HG02884 (cell line): ENCODE measurements at regions not wholly inside any gene's neighbourhood (a gene's known extent, or its start where the extent isn't known, plus 50 kb on each side); places are given as distances from the start of the nearest gene placed in this dataset.
"Not testable (repeated sequence)": the region's sequence is repeated elsewhere in the genome, so short reads cannot be mapped to it uniquely, and the experiment has no call there.

Experiments used
- ATAC-seq: cut with Tn5 transposase; IDR thresholded peaks from one replicate; pipeline ENCODE4 v1.9.1; 2021; ENCODE audit warnings: mild to moderate bottlenecking, moderate library complexity; ENCODE audit not compliant: unreplicated experiment

GRCh38 chr3:125790312-125790711, 178.7 kb upstream of the ROPN1B start:
- not testable (repeated sequence) for ATAC-seq

- ATAC-seq = not testable (repeated sequence)
Measured at GRCh38 chr3:125791021-125791420, 178.0 kb upstream of the ROPN1B start.

DNA sequence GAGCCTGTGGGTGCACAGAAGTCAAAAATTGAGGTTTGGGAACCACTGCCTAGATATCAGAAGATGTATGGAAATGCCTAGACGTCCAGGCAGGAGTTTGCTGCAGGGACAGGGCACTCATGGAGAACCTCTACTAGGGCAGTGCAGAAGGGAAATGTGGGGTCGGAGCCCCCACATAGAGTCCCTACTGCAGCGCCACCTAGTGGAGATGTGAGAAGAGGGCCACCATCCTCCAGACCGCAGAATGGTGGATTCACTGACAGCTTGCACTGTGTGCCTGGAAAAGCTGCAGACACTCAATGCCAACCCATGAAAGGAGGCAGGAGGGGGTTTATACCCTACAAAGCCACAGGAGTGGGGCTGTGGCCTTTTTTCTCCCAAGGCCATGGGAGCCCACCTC, 159.0 kb upstream of the ROPN1B start:
- ATAC-seq = not testable (repeated sequence)

GRCh38 chr3:125822175-125822574, 146.8 kb upstream of the ROPN1B start:
- not testable (repeated sequence) for ATAC-seq

- ATAC-seq = not testable (repeated sequence)
Measured at GRCh38 chr3:125831005-125831750, 137.8 kb upstream of the ROPN1B start.

DNA sequence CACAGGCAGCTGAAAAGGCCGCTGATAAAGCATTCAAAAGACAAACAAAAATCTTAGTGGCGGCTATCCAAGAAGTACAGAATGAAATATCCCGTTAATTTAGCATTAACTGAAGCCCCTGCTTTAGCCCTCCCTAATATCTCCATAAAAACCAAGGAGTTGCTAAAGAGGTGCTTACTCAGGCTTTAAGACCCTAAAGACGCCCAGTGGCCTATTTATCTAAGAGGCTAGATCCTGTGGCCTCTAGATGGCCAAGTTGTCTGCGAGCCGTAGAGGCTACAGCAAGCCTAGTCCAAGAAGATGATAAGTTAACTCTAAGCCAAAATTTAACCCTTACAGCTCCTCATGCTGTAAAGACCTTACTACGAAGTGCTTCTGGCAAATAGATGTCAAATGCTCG, 133.4 kb upstream of the ROPN1B start:
- not testable (repeated sequence) for ATAC-seq

- ATAC-seq = not testable (repeated sequence)
Measured at GRCh38 chr3:125836011-125836551, 132.9 kb upstream of the ROPN1B start.

GRCh38 chr3:125836786-125837185, 132.2 kb upstream of the ROPN1B start:
- ATAC-seq = not testable (repeated sequence)

DNA sequence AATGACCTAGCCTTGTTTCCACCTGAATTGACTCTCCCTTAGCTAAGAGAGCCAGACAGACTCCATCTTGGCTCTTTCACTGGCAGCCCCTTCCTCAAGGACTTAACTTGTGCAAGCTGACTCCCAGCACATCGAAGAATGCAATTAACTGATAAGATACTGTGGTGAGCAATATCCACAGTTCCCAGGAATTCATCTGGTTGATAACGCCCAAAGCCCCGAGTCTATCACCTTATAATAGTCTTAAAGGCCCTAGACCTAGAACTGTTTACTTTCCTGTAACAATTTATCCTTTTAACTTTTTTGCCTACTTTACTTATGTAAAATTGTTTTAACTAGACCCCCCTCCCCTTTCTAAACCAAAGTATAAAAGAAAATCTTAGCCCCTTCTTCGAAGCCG, 130.1 kb upstream of the ROPN1B start:
- not testable (repeated sequence) for ATAC-seq

DNA sequence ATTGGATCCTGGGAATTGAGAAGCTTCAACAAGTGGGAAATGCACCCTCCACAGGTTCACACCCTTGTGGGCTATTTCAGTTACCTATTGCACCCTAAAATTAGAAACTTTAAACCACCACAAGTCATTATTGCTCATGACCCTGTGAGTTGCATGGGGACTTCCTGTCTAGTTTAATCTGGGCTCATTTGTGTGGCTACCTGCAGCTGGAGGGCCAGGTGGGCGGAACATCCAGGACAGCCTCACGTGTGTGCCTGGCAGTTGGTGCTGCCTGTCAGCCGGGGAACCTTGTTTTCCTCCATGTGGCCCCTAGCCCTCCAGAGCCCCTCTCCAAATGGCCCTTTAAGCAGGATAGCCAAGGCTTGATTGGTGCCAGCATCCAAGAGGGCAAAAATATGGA, 128.5 kb upstream of the ROPN1B start:
- ATAC-seq = not testable (repeated sequence)

DNA sequence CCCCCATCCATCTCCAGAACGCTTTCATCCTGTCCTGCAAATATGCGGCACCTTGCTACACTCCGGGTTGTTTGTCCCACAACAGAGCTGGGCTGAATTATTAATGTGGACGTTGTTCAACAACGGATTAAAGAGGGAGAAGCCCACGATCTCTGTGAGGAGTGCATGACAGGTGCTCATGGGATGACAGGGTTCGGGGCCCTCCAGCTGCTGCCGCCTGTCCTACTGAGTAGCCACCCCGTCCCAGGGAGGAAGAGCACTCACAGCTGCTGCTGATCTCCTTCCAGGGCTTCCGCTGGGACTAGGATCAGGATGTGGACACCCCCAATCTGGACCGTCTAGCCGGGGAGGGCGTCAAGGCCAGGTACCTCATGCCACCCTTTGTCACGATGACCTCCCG, 121.0 kb upstream of the ROPN1B start:
- ATAC-seq = not testable (repeated sequence)

DNA sequence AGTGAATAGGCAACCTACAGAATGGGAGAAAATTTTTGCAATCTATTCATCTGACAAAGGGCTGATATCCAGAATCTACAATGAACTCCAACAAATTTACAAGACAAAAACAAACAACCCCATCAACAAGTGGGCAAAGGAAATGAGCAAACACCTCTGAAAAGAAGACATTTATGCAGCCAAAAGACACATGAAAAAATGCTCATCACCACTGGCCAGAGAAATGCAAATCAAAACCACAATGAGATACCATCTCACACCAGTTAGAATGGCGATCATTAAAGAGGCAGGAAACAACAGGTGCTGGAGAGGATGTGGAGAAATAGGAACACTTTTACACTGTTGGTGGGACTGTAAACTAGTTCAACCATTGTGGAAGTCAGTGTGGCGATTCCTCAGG, 114.0 kb upstream of the ROPN1B start:
- ATAC-seq = not testable (repeated sequence)

GRCh38 chr3:125860547-125860946, 108.4 kb upstream of the ROPN1B start:
- ATAC-seq = not testable (repeated sequence)

GRCh38 chr3:125862841-125863254, 106.1 kb upstream of the ROPN1B start:
- ATAC-seq = not testable (repeated sequence)

- not testable (repeated sequence) for ATAC-seq
Measured at GRCh38 chr3:125864532-125864931, 104.4 kb upstream of the ROPN1B start.

- not testable (repeated sequence) for ATAC-seq
Measured at GRCh38 chr3:125886006-125886405, 83.0 kb upstream of the ROPN1B start.

DNA sequence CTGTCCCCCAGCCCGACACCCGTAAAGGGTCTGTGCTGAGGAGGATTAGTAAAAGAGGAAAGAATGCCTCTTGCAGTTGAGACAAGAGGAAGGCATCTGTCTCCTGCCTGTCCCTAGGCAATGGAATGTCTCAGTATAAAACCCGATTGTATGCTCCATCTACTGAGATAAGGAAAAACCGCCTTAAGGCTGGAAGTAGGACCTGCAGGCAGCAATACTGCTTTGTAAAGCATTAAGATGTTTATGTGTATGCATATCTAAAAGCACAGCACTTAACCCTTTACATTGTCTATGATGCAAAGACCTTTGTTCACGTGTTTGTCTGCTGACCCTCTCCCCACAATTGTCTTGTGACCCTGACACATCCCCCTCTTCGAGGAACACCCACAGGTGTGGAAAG, 69.8 kb upstream of the ROPN1B start:
- ATAC-seq = not testable (repeated sequence)

DNA sequence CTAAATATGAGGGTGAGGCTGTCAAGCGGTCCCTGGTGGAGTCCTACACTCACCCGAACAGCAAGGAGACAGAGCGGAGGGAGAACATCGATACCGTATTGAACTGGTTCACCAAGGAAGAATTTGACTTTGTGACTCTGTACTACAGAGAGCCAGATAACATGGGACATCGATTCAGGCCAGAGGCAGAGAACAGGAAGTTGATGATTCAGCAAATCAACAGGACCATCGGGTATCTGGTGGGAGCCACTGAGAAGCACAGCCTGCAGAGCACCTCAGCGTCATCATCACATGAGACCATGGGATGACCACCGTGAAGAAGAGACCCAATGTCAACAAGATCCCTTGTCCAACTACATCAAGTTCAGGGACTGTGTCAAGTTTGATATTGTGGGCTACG, 67.5 kb upstream of the ROPN1B start:
- not testable (repeated sequence) for ATAC-seq

GRCh38 chr3:125903780-125904455, 65.1 kb upstream of the ROPN1B start:
- not testable (repeated sequence) for ATAC-seq

GRCh38 chr3:125907279-125907678, 61.7 kb upstream of the ROPN1B start:
- not testable (repeated sequence) for ATAC-seq

DNA sequence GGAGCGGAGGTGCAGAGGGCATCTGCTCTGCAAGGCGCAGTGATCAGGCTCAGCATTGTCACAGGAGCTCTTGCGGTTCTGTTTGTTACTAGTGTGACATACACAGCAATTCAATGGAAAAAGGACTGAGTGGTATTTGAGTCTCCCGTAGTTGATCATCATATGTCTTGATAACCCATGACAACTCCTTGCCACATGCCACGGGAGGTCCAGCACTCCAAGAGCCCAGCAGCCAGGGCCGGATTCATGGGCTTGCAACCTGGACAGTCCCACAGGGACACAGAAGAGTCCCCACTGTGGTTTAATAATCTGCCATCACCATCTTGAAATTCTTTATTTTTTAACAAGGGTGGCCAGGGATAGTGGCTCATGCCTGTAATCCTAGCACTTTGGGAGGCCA, 58.1 kb upstream of the ROPN1B start:
- ATAC-seq = not testable (repeated sequence)
